IMR-90 (cell line): ENCODE measurements at regions not wholly inside any gene's neighbourhood (a gene's known extent, or its start where the extent isn't known, plus 50 kb on each side); places are given as distances from the start of the nearest gene placed in this dataset.

Source experiments
- BHLHE40 ChIP-seq: fragments of 150-350 bp; IDR thresholded peaks from 2 replicates; pipeline ENCODE4 v1.6.1; 2016; ENCODE audit warnings: mild to moderate bottlenecking, low read depth, low read length
- CEBPB ChIP-seq: IDR thresholded peaks from 2 replicates; pipeline ENCODE4 v1.6.1; 2012; ENCODE audit warnings: low read depth, low read length, improper control_type of control experiment
- CTCF ChIP-seq: conservative IDR thresholded peaks from 2 replicates; pipeline ENCODE4 v1.5.1; 2012; ENCODE audit warnings: mild to moderate bottlenecking, low read depth, low read length, improper control_type of control experiment
- FOS ChIP-seq: fragments of 150-350 bp; IDR thresholded peaks from 2 replicates; pipeline ENCODE4 v1.6.1; 2016; ENCODE audit warnings: low read depth, low read length
- MXI1 ChIP-seq: IDR thresholded peaks from 2 replicates; pipeline ENCODE4 v1.6.1; 2012; ENCODE audit warnings: low read depth, mild to moderate bottlenecking, low read length, moderate library complexity, borderline replicate concordance
- POLR2A ChIP-seq: IDR thresholded peaks from 2 replicates; pipeline ENCODE4 v1.6.1; 2012; ENCODE audit warnings: mild to moderate bottlenecking, low read depth, low read length
- RAD21 ChIP-seq: IDR thresholded peaks from 2 replicates; pipeline ENCODE4 v1.6.1; 2012; ENCODE audit warnings: low read length, improper control_type of control experiment
- RCOR1 ChIP-seq: IDR thresholded peaks from 2 replicates; pipeline ENCODE4 v1.6.1; 2012; ENCODE audit warnings: mild to moderate bottlenecking, low read length, improper control_type of control experiment; ENCODE audit not compliant: insufficient replicate concordance
- SMC3 ChIP-seq: fragments of 150-350 bp; IDR thresholded peaks from 2 replicates; pipeline ENCODE4 v1.6.1; 2016; ENCODE audit warnings: low read depth, mild to moderate bottlenecking, antibody characterized with exemption, low read length, moderate library complexity
- TF ChIP-seq, protein P1 (sequence below): fragments of 150-350 bp; IDR thresholded peaks from 2 replicates; pipeline ENCODE4 v1.6.1; 2017; ENCODE audit warnings: mild to moderate bottlenecking, antibody characterized with exemption, low read length, low read depth

DNA sequence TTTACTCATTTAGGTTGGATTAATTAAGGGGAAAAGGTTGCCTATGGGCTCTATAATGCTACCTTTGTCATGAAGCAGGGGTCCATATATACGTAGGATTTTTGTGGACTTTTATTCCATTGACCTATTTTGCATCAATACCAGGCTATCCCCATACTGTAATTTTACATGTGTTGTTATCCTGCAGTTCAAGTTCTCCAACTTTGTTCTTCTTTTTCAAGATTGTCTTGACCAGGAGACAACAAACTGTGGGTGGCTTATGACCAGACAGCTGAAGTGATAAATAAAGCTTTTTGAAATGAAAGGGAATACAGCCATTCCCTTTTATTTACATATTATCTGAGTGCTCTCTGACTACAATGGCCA lies 345.7 kb downstream of the BARHL2 start:
- TF ChIP-seq CTCF: no peak
- no peak for TF ChIP-seq POLR2A
- TF ChIP-seq, protein P1, sequence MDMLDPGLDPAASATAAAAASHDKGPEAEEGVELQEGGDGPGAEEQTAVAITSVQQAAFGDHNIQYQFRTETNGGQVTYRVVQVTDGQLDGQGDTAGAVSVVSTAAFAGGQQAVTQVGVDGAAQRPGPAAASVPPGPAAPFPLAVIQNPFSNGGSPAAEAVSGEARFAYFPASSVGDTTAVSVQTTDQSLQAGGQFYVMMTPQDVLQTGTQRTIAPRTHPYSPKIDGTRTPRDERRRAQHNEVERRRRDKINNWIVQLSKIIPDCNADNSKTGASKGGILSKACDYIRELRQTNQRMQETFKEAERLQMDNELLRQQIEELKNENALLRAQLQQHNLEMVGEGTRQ: no peak
- no peak for TF ChIP-seq RAD21
- TF ChIP-seq SMC3: no peak
- TF ChIP-seq BHLHE40: no peak
- no peak for TF ChIP-seq RCOR1
- no peak for TF ChIP-seq MXI1
- no peak for TF ChIP-seq FOS
- TF ChIP-seq CEBPB: no peak
